GM23338 (cell line): ENCODE measurements at regions not wholly inside any gene's neighbourhood (a gene's known extent, or its start where the extent isn't known, plus 50 kb on each side); places are given as distances from the start of the nearest gene placed in this dataset.
"Not testable (repeated sequence)": the region's sequence is repeated elsewhere in the genome, so short reads cannot be mapped to it uniquely, and the experiment has no call there.

Experiments used
- ATAC-seq: fragments of 200-7000 bp; cut with Tn5 transposase; 3 replicates; pipeline ENCODE4 v1.9.1; 2020
- DNase-seq: peaks from one replicate; pipeline ENCODE4 v3.0.0-alpha.2; 2015; ENCODE audit warnings: low spot score
- H2AFZ ChIP-seq: fragments of 200-600 bp; sonication (generic); 2 replicates; pipeline ENCODE4 v1.8.0; 2016; ENCODE audit warnings: antibody characterized with exemption, mild to moderate bottlenecking, moderate library complexity
- H3F3A ChIP-seq: fragments of 200-600 bp; sonication (generic); replicated peaks from 2 replicates; pipeline ENCODE4 v1.8.0; 2017; ENCODE audit warnings: antibody characterized with exemption, mixed run types, low read depth
- H3K27ac ChIP-seq: fragments of 200-600 bp; sonication (generic); 2 replicates; pipeline ENCODE4 v1.6.1; 2016; ENCODE audit warnings: low read depth
- H3K27me3 ChIP-seq: fragments of 200-600 bp; sonication (generic); 2 replicates; pipeline ENCODE4 v1.8.0; 2016; ENCODE audit warnings: mild to moderate bottlenecking, mixed run types, moderate library complexity; ENCODE audit not compliant: insufficient read depth
- H3K36me3 ChIP-seq: fragments of 200-600 bp; sonication (generic); 2 replicates; pipeline ENCODE4 v1.8.0; 2016; ENCODE audit warnings: mild to moderate bottlenecking; ENCODE audit not compliant: insufficient read depth
- H3K4me1 ChIP-seq: fragments of 200-600 bp; sonication (generic); 2 replicates; pipeline ENCODE4 v1.8.0; 2016; ENCODE audit warnings: mild to moderate bottlenecking, moderate library complexity; ENCODE audit not compliant: insufficient read depth
- H3K4me2 ChIP-seq: fragments of 200-600 bp; sonication (generic); 2 replicates; pipeline ENCODE4 v1.7.1; 2017; ENCODE audit warnings: mixed run types
- H3K4me3 ChIP-seq: fragments of 200-600 bp; sonication (generic); 2 replicates; pipeline ENCODE4 v1.6.1; 2016; ENCODE audit warnings: mixed run types
- H3K79me2 ChIP-seq: fragments of 200-600 bp; sonication (generic); replicated peaks from 2 replicates; pipeline ENCODE4 v1.8.0; 2017; ENCODE audit warnings: mild to moderate bottlenecking; ENCODE audit not compliant: insufficient read depth
- H3K9me2 ChIP-seq: fragments of 200-600 bp; sonication (generic); 2 replicates; pipeline ENCODE4 v1.8.0; 2017; ENCODE audit not compliant: insufficient read depth
- H4K20me1 ChIP-seq: fragments of 200-600 bp; sonication (generic); replicated peaks from 2 replicates; pipeline ENCODE4 v1.8.0; 2017; ENCODE audit warnings: mild to moderate bottlenecking; ENCODE audit not compliant: insufficient read depth
- H3K27ac Mint-ChIP-seq: 2 replicates; pipeline ENCODE4 v1.8.0; 2020; ENCODE audit warnings: inconsistent platforms, mild to moderate bottlenecking, moderate library complexity, mixed read lengths
- H3K27me3 Mint-ChIP-seq: 3 replicates; pipeline ENCODE4 v1.8.0; 2022; ENCODE audit warnings: low read depth, mild to moderate bottlenecking, moderate library complexity, mixed read lengths, inconsistent platforms; ENCODE audit not compliant: insufficient read depth, poor library complexity
- H3K36me3 Mint-ChIP-seq: 3 replicates; pipeline ENCODE4 v1.8.0; 2021; ENCODE audit warnings: low read depth, mild to moderate bottlenecking, inconsistent platforms, moderate library complexity, mixed read lengths
- H3K4me1 Mint-ChIP-seq: 3 replicates; pipeline ENCODE4 v1.8.0; 2020; ENCODE audit warnings: mild to moderate bottlenecking, inconsistent platforms, mixed read lengths
- H3K4me3 Mint-ChIP-seq: 3 replicates; pipeline ENCODE4 v1.8.0; 2021; ENCODE audit warnings: moderate library complexity, mild to moderate bottlenecking, inconsistent platforms, mixed read lengths
- H3K9me3 Mint-ChIP-seq: 3 replicates; pipeline ENCODE4 v1.8.0; 2020; ENCODE audit warnings: moderate library complexity, mild to moderate bottlenecking, inconsistent platforms, mixed read lengths
- CREB1 ChIP-seq: fragments of 250-450 bp; sonication (Bioruptor Pico); IDR thresholded peaks from 2 replicates; pipeline ENCODE4 v1.5.0; 2020; ENCODE audit warnings: low read depth, mild to moderate bottlenecking, moderate library complexity
- CTCF ChIP-seq, 2 experiments: fragments of 200-600 bp in 1 of 2; sonication (generic) in 1 of 2; conservative IDR thresholded peaks; 2 replicates each; pipeline versions ENCODE4 v1.5.1 to v1.6.1; 2016 to 2017; ENCODE audit warnings: antibody characterized with exemption in 2 of 2, low read depth in 2 of 2, mild to moderate bottlenecking in 2 of 2, moderate library complexity in 1 of 2
- NANOG ChIP-seq: IDR thresholded peaks from 2 replicates; pipeline ENCODE4 v1.6.1; 2016; ENCODE audit warnings: antibody characterized with exemption, borderline replicate concordance
- STAT1 ChIP-seq: IDR thresholded peaks from one replicate; pipeline ENCODE4 v1.6.1; 2016; ENCODE audit warnings: antibody characterized with exemption; ENCODE audit not compliant: unreplicated experiment
- ZNF114 ChIP-seq: fragments of 250-450 bp; sonication (Bioruptor Pico); IDR thresholded peaks from 2 replicates; pipeline ENCODE4 v1.5.0; 2020; ENCODE audit warnings: mild to moderate bottlenecking, moderate library complexity
- ZNF331 ChIP-seq: fragments of 250-450 bp; sonication (Bioruptor Pico); IDR thresholded peaks from 2 replicates; pipeline ENCODE4 v1.5.0; 2020; ENCODE audit warnings: low read depth, mild to moderate bottlenecking, moderate library complexity
- ZNF462 ChIP-seq: fragments of 250-450 bp; sonication (Bioruptor Pico); IDR thresholded peaks from 2 replicates; pipeline ENCODE4 v1.5.0; 2020; ENCODE audit warnings: mild to moderate bottlenecking, moderate library complexity

DNA sequence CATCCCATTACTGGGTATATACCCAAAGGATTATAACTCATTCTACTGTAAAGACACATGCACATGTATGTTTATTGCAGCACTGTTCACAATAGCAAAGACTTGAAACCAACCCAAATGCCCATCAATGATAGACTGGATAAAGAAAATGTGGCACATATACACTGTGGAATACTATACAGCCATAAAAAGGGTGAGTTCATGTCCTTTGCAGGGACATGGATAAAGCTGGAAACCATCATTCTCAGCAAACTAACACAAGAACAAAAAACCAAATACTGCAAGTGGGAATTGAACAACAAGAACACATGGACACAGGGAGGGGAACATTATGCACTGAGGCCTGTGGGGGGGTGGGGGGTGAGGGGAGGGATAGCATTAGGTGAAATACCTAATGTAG is 1155.9 kb downstream of the UQCRFS1 start:
- H3K27ac Mint-ChIP-seq, H3K4me1 Mint-ChIP-seq, H3K4me3 Mint-ChIP-seq, H3K27me3 ChIP-seq, H3K4me1 ChIP-seq, ATAC-seq, H2AFZ ChIP-seq, H3K27me3 Mint-ChIP-seq, H4K20me1 ChIP-seq, H3K4me2 ChIP-seq, H3K27ac ChIP-seq, H3K9me2 ChIP-seq, H3K36me3 ChIP-seq, H3F3A ChIP-seq, H3K4me3 ChIP-seq, H3K79me2 ChIP-seq, H3K36me3 Mint-ChIP-seq, DNase-seq: not testable (repeated sequence)
- H3K9me3 Mint-ChIP-seq: peaks cover 20% of the 10 kb centered on the region

GRCh38 chr19:28051047-28051446 is 1161.9 kb downstream of the UQCRFS1 start:
- no peak overlapping the region for H3K27ac Mint-ChIP-seq

GRCh38 chr19:28049875-28050274 is 1163.1 kb downstream of the UQCRFS1 start:
- no peaks in the 10 kb centered on the region for H3K4me1 Mint-ChIP-seq
- no peaks in the 10 kb centered on the region for H4K20me1 ChIP-seq
- no peaks in the 10 kb centered on the region for H3K4me1 ChIP-seq
- peaks cover 26% of the 10 kb centered on the region for H3K9me2 ChIP-seq
- H3K27me3 Mint-ChIP-seq: peaks cover 1% of the 10 kb centered on the region
- H3K4me2 ChIP-seq: no peak overlapping the region
- no peaks in the 10 kb centered on the region for H3F3A ChIP-seq
- H3K36me3 ChIP-seq: no peaks in the 10 kb centered on the region
- H3K27ac ChIP-seq: no peak overlapping the region
- H3K4me3 Mint-ChIP-seq: no peak overlapping the region
- peaks cover 26% of the 10 kb centered on the region for H3K9me3 Mint-ChIP-seq
- H3K27me3 ChIP-seq: no peaks in the 10 kb centered on the region
- no peaks in the 10 kb centered on the region for H3K36me3 Mint-ChIP-seq
- H2AFZ ChIP-seq: no peak overlapping the region
- ATAC-seq (no peak), DNase-seq (no peak)
- H3K79me2 ChIP-seq: no peaks in the 10 kb centered on the region
- no peak overlapping the region for H3K27ac Mint-ChIP-seq
- H3K4me3 ChIP-seq: no peak overlapping the region
- no peak for TF ChIP-seq STAT1
- TF ChIP-seq ZNF462: no peak
- no peak for TF ChIP-seq ZNF331 (CRISPR knock-in tag)
- TF ChIP-seq ZNF114: no peak
- no peak for TF ChIP-seq CREB1 (CRISPR knock-in tag)

More at GRCh38 chr19:28051047-28051446, 1161.9 kb downstream of the UQCRFS1 start:
- H3K27me3 Mint-ChIP-seq: peaks cover under 1% of the 10 kb centered on the region
- peaks cover 26% of the 10 kb centered on the region for H3K9me3 Mint-ChIP-seq
- Histone ChIP-seq H3K4me2 (no peak overlapping the region), H4K20me1 (no peaks in the 10 kb centered on the region), H3K36me3 (no peaks in the 10 kb centered on the region), H3K27ac (no peak overlapping the region), H3K79me2 (no peaks in the 10 kb centered on the region), H3K4me3 (no peak overlapping the region), H2AFZ (no peak overlapping the region), H3F3A (no peaks in the 10 kb centered on the region), H3K9me2 (peaks cover 26% of the 10 kb centered on the region), H3K4me1 (no peaks in the 10 kb centered on the region), H3K27me3 (no peaks in the 10 kb centered on the region)
- no peak for DNase-seq
- no peak overlapping the region for H3K4me3 Mint-ChIP-seq
- H3K4me1 Mint-ChIP-seq: no peaks in the 10 kb centered on the region
- no peaks in the 10 kb centered on the region for H3K36me3 Mint-ChIP-seq
- no peak for ATAC-seq
- TF ChIP-seq CTCF (conservative IDR thresholded peaks at IDR 0.05; ENCODE audit: low read depth in 2 of 2) (no peak), NANOG (no peak), STAT1 (no peak)
